ENCODE measurements at regions not wholly inside any gene's neighbourhood (a gene's known extent, or its start where the extent isn't known, plus 50 kb on each side); places are given as distances from the start of the nearest gene placed in this dataset.
A peak's percentile ranks its signal among the peaks of the same experiment; 100 is the strongest.
"Not testable (repeated sequence)": the region's sequence is repeated elsewhere in the genome, so short reads cannot be mapped to it uniquely, and the experiment has no call there.

DNA sequence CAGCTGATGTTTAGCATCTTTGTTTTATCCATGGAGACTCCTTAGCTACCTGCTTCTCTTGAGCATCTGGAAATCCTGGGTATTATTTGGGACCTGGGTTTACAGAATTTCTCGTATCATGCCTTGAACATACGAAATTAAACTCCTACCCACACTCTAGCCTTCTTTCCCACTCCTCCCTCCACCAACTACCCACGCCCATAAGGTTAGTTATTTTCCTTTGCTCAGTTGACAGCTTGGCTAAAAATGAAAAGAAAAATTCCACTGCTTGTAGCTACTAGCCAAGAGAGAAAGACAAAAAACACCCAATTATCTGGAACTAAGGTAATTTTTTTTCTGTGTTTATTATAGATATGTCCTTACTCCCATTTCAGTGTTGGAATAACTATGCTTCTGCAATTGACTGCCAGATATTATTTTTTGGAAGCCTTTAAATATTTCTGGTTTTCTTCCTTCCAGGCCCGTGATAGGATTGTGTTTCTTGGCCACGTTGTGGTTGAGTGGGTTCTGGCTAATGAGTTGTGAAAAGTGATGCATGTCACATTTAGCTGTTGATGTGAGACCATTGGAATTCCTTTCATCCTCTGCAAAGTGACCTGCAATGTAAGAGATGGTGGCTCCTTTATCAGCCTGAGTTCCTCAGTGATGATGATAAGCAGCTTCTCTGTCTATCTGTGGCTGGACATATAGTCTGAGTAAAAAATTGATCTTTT lies 308.1 kb downstream of the LRRC70 start:
- no peak for DNase-seq (ENCODE audit: low spot score)

DNA sequence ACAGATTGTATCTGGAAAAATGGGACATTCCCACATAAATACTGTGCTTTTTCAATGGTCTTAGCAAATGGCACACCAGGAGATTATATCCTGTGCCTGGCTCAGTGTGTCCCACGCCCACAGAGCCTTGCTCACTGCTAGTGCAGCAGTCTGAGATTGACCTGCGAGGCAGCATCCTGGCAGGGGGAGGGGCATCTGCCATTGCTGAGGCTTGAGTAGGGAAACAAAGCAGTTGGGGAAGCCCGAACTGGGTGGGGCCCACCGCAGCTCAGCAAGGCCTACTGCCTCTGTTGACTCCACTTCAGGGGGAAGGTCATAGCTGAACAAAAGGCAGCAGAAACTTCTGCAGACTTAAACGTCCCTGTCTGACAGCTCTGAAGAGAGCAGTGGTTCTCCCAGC lies 258.7 kb downstream of the LRRC70 start:
- not testable (repeated sequence) for DNase-seq (ENCODE audit: low spot score)

DNA sequence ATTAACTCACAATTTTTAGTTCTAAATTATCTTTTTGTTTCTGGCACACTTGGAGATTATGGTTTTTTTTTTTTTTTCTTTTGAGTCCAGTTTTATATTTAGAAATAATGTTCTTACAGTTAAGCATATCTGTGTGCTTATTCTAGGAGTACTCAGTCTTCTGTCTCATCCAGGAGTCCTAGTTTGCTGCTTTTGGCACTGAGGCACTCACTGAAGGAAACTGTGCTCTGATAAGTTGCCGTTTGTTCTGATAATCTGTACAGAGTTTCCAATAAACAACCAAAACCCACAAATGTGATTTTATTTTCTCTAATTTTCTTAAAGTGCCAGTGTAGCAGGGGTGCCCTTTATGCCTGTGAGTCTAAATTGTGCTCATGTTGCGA lies 251.0 kb downstream of the LRRC70 start:
- no peak for DNase-seq (ENCODE audit: low spot score)

DNA sequence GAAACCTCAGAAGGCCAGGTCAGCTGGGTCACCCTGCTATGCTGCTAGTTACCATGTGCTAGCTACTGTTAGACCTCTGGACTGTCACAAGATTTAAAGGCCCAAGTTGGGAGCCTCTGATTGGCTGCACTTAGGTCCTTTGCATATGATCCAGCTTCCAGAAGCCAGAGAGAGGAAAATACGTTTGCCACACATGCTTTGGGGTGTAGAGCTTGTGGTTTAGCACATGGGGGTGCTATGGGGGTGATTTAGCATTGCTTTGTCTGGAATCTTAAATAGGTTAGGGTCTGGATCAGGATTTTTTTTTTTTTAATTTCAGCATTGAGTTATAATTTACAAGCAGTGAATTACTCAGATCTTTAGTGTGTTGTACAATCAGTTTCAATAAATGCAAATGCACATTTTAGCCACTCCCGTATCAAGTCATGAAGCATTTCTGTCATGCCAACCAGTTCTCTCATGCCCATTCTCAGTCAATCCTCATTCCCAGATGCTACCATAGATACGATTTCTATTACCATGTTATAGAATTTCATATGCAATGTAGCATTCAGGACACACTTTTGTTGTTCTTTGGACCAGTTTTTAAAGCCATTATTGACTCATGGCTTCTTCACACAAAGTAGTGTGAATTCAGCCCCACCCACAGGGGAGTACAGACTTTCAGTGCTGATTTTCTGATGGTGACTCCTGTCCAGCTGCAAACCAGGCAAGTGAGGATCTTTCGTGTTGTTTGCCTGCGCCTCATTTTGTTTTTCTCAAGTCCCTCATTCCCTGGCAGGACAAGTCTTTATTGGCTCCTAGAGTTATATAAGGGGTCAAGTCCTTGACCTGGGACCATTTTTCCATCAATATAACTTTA lies 250.4 kb downstream of the LRRC70 start:
- no peak for DNase-seq (ENCODE audit: low spot score)

DNA sequence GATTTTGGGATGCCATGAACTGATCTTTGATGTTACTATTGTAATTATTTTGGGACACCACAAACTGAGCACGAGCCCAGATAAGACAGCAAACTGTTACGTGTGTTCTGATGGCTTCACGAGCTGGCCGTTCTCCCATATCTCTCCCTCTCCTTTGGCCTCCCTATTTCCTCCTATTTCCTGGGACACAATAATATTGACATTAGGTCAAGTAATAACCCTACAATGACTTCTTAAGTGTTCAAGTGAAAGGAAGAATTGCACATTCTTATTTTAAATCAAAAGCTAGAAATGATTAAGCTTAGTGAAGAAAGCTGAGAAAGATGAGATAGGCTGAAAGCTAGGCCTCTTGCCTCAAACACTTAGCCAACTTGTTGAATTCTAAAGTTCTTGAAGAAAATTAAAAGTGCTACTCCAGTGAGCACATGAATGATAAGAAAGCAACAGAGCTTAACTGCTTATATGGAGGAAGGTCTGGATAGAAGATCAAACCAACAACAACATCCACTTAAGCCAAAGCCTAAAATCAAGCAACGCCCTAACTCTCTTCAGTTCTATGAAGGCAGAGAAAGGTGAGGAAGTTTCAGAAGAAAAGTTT lies 247.1 kb downstream of the LRRC70 start:
- DNase-seq (ENCODE audit: low spot score), result no peak

DNA sequence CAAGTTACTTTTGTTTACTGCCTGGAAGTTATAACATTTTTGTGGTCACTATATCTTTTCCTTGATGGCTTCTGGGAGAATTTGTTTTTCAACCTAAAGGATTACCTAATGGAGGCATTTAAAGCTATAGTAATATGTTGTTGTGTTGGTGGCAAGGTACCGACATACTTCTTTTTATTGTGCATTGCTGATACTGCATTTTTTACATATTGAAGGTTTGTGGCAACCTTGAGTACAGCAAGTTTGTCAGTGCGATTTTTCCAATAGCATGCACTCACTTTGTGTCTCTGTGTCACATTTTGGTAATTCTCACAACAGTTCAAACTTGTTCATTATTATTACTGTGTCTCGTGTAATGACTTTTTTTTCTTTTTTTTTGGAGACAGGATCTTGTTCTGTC lies 246.3 kb downstream of the LRRC70 start:
- DNase-seq (ENCODE audit: low spot score), result no peak

DNA sequence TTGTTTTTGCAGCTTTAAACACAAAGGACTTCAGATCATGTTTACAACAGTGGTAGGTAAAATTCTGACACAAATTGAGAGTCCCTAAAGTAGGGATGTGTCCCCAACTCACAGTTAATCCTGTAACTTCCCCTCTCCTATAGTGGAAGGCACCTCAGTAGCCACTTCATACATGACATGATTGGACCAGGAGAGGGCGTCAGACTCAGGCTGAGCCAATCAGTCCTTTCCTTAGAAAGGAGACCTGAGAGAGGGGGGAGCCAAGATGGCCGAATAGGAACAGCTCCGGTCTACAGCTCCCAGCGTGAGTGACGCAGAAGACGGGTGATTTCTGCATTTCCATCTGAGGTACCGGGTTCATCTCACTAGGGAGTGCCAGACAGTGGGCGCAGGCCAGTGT lies 238.4 kb downstream of the LRRC70 start:
- DNase-seq (ENCODE audit: low spot score), result not testable (repeated sequence)

DNA sequence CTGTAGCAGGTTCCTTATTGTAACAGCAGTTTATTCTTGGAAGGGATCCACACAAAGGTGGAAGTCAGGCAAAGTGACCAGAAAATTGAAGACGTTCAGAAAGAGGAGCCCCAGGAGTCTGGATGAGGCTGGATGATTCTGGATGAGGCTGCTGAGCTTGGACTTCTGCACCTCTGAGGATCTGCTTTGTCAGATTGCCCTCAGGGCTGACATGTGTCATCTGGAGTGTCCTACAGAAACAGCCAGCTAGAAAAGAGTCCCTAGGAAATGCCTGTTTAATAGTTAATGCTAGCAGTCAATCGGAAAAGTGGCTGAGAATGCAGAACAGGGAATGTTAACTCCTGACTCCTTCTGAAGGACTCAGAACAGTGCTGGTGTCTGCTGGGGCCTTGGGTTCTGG lies 236.4 kb downstream of the LRRC70 start:
- DNase-seq (ENCODE audit: low spot score), result no peak

DNA sequence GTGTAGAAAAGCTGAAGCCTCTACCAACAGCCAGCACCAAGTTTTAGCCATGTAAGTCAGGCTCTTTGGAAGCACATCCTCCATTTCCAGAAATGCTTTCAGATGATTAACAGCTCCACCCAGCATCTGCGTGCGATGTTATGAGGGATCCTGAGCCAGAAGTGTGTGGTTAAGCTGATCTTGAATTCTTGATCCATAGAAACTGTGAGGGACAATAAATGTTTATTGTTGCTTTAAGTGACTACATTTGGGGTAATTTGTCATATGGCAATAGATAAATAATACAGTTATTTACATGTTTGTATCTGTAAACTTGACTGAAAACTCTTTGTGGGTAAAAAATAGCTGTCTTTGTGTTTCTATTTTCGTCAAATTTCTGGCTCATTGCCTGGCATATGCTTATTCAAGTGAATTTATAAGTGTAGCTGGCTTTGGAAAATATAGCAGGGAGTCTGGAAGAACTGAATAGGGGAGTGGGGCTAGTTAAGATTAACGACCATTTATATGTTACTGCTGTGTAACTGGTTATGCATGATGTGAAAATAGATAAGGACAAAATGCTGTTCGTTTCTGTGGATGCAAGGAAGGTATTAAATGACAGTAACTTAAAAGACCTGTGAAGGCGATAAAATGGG lies 234.1 kb downstream of the LRRC70 start:
- no peak for DNase-seq (ENCODE audit: low spot score)

DNA sequence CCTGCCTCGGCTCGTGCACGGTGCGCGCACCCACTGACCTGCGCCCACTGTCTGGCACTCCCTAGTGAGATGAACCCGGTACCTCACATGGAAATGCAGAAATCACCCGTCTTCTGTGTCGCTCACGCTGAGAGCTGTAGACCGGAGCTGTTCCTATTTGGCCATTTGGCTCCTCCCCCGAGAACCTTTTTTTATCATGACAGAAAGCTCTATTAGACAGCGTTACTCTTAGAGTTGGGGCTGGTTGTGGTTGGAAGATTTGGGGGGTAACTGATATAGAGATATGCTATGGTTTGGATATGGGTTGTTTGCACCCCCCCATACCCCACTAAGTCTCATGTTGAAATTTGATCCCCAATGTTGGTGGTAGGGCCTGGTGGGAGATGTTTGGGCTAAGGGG lies 226.2 kb downstream of the LRRC70 start:
- DNase-seq (ENCODE audit: low spot score), result not testable (repeated sequence)

DNA sequence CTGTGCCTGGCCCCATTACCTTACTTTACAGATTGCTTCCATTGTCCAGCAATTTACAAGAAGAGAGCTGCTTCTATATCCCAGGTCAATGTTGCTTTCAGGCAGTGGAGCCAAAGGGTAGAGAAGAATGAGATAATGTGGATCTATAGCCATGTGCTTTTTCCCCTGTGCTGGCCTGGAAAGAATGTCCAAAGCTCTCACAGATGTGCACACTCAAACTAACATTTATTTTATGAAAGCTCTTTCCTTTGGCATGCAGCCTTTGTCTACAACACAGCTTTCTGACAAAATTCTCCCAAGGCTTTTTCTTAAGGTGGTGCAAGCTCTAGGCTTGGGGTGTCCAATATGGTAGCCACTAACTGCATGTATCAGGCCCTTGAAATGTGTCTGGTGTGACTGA lies 217.3 kb downstream of the LRRC70 start:
- no peak for DNase-seq (ENCODE audit: low spot score)

DNA sequence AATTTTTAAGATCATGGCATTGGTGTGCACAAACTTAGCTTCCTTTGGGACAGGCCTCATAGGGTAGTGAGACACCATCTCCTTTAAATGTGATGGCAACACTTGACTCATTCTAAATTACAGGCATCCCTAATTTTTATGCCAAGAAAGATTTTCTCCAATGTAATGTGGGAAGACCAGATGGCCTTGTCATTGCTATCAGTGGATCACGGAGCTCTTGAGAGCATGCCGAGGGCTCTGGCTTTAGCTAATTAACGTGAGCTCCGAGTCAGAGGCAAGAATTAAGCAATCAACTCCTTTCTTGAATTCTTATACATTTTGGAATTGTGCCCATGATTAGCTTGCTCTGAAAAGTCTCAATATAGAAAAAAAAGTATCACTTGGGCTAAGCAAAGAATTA lies 215.8 kb downstream of the LRRC70 start:
- no peak for DNase-seq (ENCODE audit: low spot score)

DNA sequence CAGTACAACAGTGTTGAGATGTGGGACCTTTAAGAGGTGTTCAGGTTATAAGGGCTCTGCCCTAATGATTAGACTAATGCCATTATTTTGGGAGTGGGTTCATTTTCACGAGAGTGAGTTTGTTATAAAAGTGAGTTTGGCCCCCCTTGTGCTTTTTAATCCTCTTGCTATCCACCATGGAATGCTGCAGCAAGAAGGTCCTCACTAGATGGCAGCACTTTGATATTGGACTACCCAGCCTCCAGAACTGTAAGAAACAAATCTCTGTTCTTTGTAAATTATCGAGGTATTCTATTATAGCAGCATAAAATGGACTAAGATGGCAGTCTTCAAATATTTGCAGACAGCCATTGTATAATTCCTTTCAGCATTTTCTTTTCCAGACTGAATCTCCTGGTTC lies 212.4 kb downstream of the LRRC70 start:
- DNase-seq (ENCODE audit: low spot score), result no peak

DNA sequence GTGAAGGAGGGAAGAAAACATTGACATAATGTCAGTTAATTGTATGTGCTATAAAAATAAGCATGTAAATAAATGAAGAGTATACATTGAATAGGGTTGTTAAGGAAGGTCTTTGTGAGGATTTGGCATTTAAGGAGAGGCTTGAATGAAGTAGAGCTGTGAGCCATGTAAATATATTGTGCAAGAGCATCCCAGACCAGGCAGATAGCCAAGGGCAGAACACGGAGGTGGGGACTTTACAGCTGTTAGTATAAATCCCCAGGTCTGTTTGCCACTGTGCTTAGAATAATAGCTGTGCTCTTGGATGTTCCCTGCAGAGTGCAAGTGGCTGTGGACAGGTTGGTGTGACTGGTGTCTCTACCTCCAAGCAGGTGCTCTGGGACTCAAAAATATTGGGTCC lies 211.7 kb downstream of the LRRC70 start:
- DNase-seq (ENCODE audit: low spot score), result no peak

DNA sequence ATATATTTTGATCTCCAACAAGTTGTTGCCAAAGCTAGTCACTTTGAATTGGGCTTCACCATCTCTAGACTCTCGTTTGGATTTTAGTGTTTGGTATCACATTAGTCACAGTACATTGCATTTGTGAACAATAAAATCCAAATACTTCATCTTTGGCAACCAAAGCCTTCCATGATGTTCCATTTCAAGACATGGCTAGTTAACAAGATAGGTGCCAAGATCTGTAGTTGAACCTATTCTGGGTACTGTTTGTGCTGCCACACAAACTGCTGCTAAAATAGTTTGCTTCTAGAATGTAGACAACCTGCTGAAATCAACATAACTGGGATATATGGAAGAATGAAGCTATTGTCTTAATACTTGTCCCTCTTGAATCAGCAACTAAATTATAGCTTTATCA lies 207.5 kb downstream of the LRRC70 start:
- DNase-seq (ENCODE audit: low spot score), result no peak

DNA sequence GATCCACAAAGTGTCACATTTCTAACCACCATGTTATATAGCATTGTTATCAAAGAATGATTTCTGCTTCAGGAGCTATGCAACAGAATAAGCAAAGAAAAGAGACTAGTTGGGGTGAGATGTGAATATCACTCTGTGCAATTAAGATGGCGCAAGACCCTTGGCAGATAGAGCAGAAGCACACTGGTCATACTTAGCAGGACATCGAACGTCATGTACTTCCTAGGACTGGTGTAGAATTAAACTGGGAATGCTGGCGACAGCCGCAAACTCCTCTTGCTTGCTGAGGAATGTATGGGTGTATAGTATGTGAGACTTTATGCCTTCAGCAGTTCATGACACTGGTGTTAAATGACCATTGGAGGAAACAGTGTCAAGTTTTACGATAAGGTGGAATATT lies 207.0 kb downstream of the LRRC70 start:
- DNase-seq (ENCODE audit: low spot score), result no peak

DNA sequence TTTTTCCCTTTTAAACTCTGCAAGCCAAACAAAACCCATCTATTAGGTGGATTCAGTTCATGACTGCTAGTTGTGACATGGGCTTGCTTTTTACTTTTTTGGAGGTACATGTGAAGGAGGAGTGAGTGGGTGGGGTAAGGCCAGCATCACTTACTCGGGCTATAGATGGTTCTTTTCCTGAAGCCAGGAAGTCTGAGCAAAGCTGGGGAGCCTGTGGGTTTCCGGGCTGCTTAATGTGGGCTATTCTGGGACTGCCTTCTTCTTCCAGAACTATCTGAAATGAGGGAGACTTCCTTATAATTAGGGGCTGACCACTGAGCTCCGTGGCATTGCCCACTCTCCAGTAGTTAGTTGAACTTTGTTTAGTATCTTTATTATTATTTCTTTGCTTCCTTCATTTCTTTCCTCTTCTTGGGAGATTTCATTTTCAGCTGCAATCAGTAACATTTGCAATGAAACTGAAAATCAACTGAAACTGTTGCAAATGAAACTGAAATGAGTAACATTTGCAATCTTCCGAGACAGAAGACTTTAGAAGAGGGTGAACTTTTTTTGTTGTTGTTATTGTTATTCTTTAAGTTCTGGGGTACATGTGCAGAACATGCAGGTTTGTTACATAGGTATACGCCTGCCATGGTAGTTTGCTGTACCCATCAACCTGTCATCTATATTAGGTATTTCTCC lies 204.9 kb downstream of the LRRC70 start:
- DNase-seq (ENCODE audit: low spot score), result no peak

DNA sequence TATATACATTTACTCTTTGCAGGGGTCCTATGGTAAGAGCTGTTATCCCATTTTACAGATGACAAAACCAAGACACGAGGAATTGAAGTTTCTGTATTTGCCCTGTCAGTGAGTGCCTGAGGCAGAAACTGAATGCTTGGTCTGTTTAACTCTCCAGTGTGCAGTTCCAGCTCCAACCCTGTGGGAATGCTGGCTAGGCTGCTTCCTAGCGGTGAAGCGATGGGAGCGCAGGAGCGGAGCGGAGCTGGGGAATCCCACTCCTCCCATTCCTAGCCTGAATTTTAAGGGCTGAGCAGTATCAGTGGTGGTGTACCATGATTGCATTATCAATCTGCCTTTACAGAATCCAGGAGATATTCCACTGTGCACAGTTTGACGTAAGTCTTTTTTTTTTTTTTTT lies 202.3 kb downstream of the LRRC70 start:
- no peak for DNase-seq (ENCODE audit: low spot score)

DNA sequence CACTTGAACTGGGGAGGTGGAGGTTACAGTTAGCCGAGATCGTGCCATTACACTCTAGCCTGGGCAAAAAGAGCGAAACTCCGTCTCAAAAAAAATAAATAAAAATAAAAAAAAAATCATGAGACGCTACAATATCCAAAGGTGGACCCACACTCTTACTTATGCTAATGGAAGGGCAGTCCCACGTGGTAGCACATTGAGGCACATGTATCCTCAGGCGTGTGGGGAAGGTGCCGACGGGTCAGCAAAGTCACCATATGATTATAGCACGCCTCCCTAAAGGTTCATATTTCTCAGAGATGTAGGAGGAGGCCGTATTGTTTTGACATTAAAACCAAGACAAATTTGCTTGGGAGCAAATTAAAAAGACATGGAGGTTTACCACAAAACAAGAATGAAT lies 201.6 kb downstream of the LRRC70 start:
- DNase-seq (ENCODE audit: low spot score), result no peak

DNA sequence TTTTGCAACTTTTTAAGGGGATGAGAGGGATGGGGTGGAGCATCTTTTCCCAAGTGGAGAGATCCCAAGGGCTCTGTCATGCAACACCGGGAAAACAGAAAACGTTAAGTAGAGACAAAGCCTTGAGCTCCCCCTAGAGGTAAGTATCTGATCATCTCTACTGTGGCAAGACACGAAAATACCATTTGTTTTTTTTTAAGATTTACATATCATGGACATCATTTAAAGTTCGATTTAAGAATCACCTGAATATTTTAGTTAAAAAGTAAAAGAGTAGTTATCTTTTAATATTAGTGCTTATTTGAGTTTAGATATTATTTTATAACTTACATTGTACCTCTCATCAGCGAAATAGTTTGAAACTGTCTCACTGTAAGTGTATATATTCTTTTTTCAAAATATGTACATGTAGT lies 200.4 kb downstream of the LRRC70 start:
- DNase-seq (ENCODE audit: low spot score), result peak; percentile 65

DNA sequence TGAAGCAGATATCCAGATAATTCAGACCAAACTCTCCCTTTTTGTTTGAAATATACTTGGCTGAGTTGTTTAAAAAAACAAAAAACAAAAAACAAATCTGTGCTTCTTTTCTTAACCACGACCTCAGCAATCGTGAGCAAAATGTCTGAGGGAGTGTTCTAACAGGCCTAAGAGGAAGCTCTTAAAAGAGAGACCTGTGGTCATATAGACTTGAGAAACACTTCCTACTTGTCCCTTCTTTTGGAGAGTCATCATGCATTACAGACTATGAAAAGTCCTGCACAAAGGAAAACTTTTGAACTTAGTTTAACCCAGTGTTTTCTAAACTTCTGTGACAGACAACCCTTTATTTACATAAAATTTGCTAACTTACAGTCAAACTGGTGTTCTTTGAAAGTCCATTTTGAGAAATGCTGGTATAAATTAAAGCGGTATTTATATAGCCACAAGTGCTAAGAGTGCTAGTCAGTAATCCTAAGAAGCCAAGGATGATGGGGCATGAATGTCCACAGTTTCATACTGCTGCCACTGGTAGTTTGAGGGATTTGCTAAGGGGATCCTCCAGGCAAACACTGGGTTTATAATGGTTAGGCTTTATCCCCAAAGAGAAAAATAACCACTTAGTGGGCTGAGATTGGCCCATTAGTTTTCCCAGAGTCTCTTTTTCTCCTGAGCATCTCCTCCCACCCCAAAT lies 199.8 kb downstream of the LRRC70 start:
- no peak for DNase-seq (ENCODE audit: low spot score)

DNA sequence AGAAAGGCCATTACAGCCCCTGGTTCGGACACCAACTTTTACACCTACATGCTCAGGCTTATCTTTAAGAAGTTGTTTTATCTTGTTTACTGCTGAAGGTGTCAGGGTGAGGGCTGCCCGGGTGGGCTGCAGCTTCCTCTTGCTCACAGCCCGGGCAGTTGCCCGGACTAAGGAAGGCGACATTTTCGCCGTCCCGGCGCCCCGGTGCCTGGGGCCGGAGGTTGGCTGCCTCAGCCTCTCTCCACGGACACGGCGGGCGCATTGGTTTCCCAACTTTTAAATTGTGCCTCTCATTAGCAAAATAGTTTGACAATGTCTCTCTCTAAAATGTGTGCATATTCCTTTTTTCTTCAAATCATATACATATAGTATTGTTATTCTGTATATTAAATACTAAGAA lies 198.5 kb downstream of the LRRC70 start:
- DNase-seq (ENCODE audit: low spot score), result not testable (repeated sequence)

Data from D341Med (cell line).